ENCODE measurements at regions not wholly inside any gene's neighbourhood (a gene's known extent, or its start where the extent isn't known, plus 50 kb on each side); places are given as distances from the start of the nearest gene placed in this dataset.
"Not testable (repeated sequence)": the region's sequence is repeated elsewhere in the genome, so short reads cannot be mapped to it uniquely, and the experiment has no call there.

DNA sequence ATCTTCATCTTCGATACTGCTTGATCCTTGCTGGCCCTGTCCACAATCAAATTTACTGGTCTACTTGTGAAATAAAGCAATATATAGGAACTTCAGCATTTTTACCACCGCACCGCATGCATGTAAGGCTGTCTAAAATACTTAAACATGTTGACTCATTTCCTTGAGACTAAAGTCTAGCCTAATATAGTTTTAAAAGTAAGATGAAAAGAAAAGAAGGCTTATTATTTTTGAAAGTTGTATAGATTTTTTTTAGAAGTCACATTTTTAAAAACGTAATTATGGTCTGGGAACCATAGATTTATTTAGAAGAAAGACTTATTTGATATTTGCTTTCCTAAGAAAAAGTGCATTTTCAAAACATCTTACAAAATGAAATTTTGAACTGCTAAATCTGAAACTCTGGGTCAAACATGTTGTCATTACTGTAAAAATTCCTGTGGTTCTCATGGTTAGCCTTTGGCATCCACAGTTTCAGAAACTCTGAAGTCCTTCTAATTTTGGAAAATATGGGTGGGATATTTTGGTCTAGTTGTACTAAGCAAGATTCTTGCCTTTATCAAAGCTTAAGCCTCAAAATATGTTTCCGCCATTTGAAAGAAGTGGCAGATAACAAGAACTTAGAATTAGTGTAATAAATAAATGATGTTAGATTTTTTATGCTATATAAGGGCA, 423.5 kb upstream of the CTSO start:
- Histone ChIP-seq H2AFZ (no peak overlapping the region), H3K9me3 (ENCODE audit: insufficient read depth, low read depth) (no peaks in the 10 kb centered on the region), H4K20me1 (ENCODE audit: insufficient read depth) (no peaks in the 10 kb centered on the region), H3K9me2 (ENCODE audit: insufficient read depth) (no peaks in the 10 kb centered on the region), H3K36me3 (ENCODE audit: low read depth) (no peaks in the 10 kb centered on the region), H3K4me1 (replicated peaks; ENCODE audit: insufficient read depth) (no peaks in the 10 kb centered on the region), H3K27me3 (ENCODE audit: insufficient read depth, low read depth) (no peaks in the 10 kb centered on the region), H3K27ac (no peak overlapping the region), H3F3A (ENCODE audit: insufficient read depth, low read depth) (no peaks in the 10 kb centered on the region), H3K4me3 (no peak overlapping the region), H3K79me2 (ENCODE audit: low read depth) (no peaks in the 10 kb centered on the region), H3K4me2 (no peak overlapping the region)
- ChIA-PET POLR2A (ENCODE audit: unreplicated experiment) (no interaction called here), CTCF (interaction anchor here (0.6 kb wide), 1 partner anchor 260 kb away, joined by 4 read pairs; no protein-coding TSS in a partner anchor)
- no TSS peak for BruUV-seq (replicated peaks)
- DNase-seq: no peak
- TF ChIP-seq EZH2 (IDR thresholded peaks at IDR 0.05; ENCODE audit: low read depth): no peak
- TF ChIP-seq, protein P1, sequence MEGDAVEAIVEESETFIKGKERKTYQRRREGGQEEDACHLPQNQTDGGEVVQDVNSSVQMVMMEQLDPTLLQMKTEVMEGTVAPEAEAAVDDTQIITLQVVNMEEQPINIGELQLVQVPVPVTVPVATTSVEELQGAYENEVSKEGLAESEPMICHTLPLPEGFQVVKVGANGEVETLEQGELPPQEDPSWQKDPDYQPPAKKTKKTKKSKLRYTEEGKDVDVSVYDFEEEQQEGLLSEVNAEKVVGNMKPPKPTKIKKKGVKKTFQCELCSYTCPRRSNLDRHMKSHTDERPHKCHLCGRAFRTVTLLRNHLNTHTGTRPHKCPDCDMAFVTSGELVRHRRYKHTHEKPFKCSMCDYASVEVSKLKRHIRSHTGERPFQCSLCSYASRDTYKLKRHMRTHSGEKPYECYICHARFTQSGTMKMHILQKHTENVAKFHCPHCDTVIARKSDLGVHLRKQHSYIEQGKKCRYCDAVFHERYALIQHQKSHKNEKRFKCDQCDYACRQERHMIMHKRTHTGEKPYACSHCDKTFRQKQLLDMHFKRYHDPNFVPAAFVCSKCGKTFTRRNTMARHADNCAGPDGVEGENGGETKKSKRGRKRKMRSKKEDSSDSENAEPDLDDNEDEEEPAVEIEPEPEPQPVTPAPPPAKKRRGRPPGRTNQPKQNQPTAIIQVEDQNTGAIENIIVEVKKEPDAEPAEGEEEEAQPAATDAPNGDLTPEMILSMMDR (conservative IDR thresholded peaks at IDR 0.05): no peak
- intact Hi-C loops (cut with micrococcal nuclease; ENCODE audit: unreplicated experiment): no loop called here

DNA sequence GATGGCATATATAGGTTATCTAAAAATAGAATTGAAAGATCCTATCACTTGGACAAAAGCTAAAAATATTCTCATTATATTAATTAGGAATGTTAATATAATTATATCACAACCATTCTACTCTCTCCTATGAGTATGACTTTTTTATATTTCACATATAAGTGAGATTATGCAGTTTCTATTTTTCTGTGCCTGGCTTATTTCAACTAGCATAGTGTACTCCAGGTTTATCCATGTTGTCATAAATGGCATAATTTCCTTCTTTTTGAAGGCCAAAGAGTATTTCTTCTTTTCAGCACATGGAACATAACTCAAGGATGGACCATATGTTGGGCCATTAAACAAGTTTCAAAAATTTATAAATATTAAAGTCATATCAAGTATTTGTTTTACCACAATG, 421.2 kb upstream of the CTSO start:
- intact Hi-C loops (cut with micrococcal nuclease; ENCODE audit: unreplicated experiment): no loop called here
- no peak overlapping the region for H3K4me2 ChIP-seq
- TF ChIP-seq, protein P1 (conservative IDR thresholded peaks at IDR 0.05): no peak
- TF ChIP-seq EZH2 (IDR thresholded peaks at IDR 0.05; ENCODE audit: low read depth): no peak
- CTCF ChIA-PET: no interaction called here
- no peaks in the 10 kb centered on the region for H3K4me1 ChIP-seq (replicated peaks; ENCODE audit: insufficient read depth)
- no peaks in the 10 kb centered on the region for H4K20me1 ChIP-seq (ENCODE audit: insufficient read depth)
- H3F3A ChIP-seq (ENCODE audit: insufficient read depth, low read depth): no peaks in the 10 kb centered on the region
- POLR2A ChIA-PET (ENCODE audit: unreplicated experiment): no interaction called here
- BruUV-seq (replicated peaks): no TSS peak
- no peaks in the 10 kb centered on the region for H3K9me3 ChIP-seq (ENCODE audit: insufficient read depth, low read depth)
- no peaks in the 10 kb centered on the region for H3K9me2 ChIP-seq (ENCODE audit: insufficient read depth)
- no peak overlapping the region for H3K27ac ChIP-seq
- no peak overlapping the region for H2AFZ ChIP-seq
- no peak for DNase-seq
- H3K79me2 ChIP-seq (ENCODE audit: low read depth): no peaks in the 10 kb centered on the region
- no peaks in the 10 kb centered on the region for H3K36me3 ChIP-seq (ENCODE audit: low read depth)
- H3K4me3 ChIP-seq: no peak overlapping the region
- no peaks in the 10 kb centered on the region for H3K27me3 ChIP-seq (ENCODE audit: insufficient read depth, low read depth)

DNA sequence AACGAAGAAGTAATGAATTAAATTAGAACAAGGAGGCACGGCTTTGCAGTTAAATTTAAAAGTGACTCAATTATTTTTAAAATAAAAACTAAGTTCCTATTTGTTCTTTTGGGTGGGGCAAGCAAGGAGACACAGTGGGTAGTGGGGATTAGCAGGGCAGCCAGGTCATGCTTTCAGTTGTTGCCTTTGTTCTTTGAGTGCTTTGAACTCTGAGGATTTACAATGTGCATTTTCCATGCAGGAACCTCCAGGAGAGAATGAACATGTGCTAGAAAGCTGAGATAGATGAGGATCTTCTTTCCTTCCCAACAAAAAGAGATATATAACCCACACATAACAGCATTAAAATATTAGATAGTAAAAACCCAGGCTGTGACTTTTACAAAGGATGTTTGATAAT, 420.4 kb upstream of the CTSO start:
- POLR2A ChIA-PET (ENCODE audit: unreplicated experiment): no interaction called here
- Histone ChIP-seq H2AFZ (no peak overlapping the region), H3F3A (ENCODE audit: insufficient read depth, low read depth) (no peaks in the 10 kb centered on the region), H3K4me3 (no peak overlapping the region), H3K9me2 (ENCODE audit: insufficient read depth) (no peaks in the 10 kb centered on the region), H4K20me1 (ENCODE audit: insufficient read depth) (no peaks in the 10 kb centered on the region), H3K36me3 (ENCODE audit: low read depth) (no peaks in the 10 kb centered on the region), H3K27ac (no peak overlapping the region), H3K4me1 (replicated peaks; ENCODE audit: insufficient read depth) (no peaks in the 10 kb centered on the region), H3K27me3 (ENCODE audit: insufficient read depth, low read depth) (no peaks in the 10 kb centered on the region), H3K4me2 (no peak overlapping the region), H3K9me3 (ENCODE audit: insufficient read depth, low read depth) (no peaks in the 10 kb centered on the region), H3K79me2 (ENCODE audit: low read depth) (no peaks in the 10 kb centered on the region)
- CTCF ChIA-PET: no interaction called here
- DNase-seq: no peak
- intact Hi-C loops (cut with micrococcal nuclease; ENCODE audit: unreplicated experiment): no loop called here
- BruUV-seq (replicated peaks): no TSS peak
- no peak for TF ChIP-seq EZH2 (IDR thresholded peaks at IDR 0.05; ENCODE audit: low read depth)
- TF ChIP-seq, protein P1 (conservative IDR thresholded peaks at IDR 0.05): no peak

GRCh38 chr4:156367502-156367901, 413.8 kb upstream of the CTSO start:
- BruUV-seq (replicated peaks); H3K4me1 ChIP-seq (replicated peaks; ENCODE audit: insufficient read depth); H4K20me1 ChIP-seq (ENCODE audit: insufficient read depth); H3K79me2 ChIP-seq (ENCODE audit: low read depth); H3K9me2 ChIP-seq (ENCODE audit: insufficient read depth); H3K4me2 ChIP-seq; H3K27ac ChIP-seq; H3K4me3 ChIP-seq; H3K36me3 ChIP-seq (ENCODE audit: low read depth); POLR2A ChIA-PET (ENCODE audit: unreplicated experiment); H2AFZ ChIP-seq; H3F3A ChIP-seq (ENCODE audit: insufficient read depth, low read depth); H3K27me3 ChIP-seq (ENCODE audit: insufficient read depth, low read depth); intact Hi-C loops (cut with micrococcal nuclease; ENCODE audit: unreplicated experiment); CTCF ChIA-PET; H3K9me3 ChIP-seq (ENCODE audit: insufficient read depth, low read depth): not testable (repeated sequence)
- peak in 1 of 2 experiments; percentile 57 for DNase-seq
